GM19351 (cell line): ENCODE measurements at regions not wholly inside any gene's neighbourhood (a gene's known extent, or its start where the extent isn't known, plus 50 kb on each side); places are given as distances from the start of the nearest gene placed in this dataset.

Experiments
- ATAC-seq: cut with Tn5 transposase; IDR thresholded peaks from one replicate; pipeline ENCODE4 v1.9.1; 2021; ENCODE audit warnings: mild to moderate bottlenecking, moderate library complexity; ENCODE audit not compliant: unreplicated experiment

- ATAC-seq: no peak
Observed at GRCh38 chr7:131964203-131964602, 407.8 kb upstream of the PODXL start.

- no peak for ATAC-seq
Observed at GRCh38 chr7:131961054-131961680, 404.7 kb upstream of the PODXL start.

- no peak for ATAC-seq
Observed at GRCh38 chr7:131959106-131959812, 402.8 kb upstream of the PODXL start.

- ATAC-seq: no peak
Observed at GRCh38 chr7:131957338-131958020, 401.1 kb upstream of the PODXL start.

GRCh38 chr7:131956864-131957263, 400.4 kb upstream of the PODXL start:
- no peak for ATAC-seq

GRCh38 chr7:131955679-131956078, 399.3 kb upstream of the PODXL start:
- no peak for ATAC-seq

- no peak for ATAC-seq
Observed at GRCh38 chr7:131953184-131953583, 396.8 kb upstream of the PODXL start.

- ATAC-seq: no peak
Observed at GRCh38 chr7:131952365-131952764, 395.9 kb upstream of the PODXL start.

GRCh38 chr7:131950758-131951157, 394.3 kb upstream of the PODXL start:
- no peak for ATAC-seq

- no peak for ATAC-seq
Observed at GRCh38 chr7:131949659-131950058, 393.2 kb upstream of the PODXL start.

- ATAC-seq: no peak
Observed at GRCh38 chr7:131948434-131949053, 392.1 kb upstream of the PODXL start.

GRCh38 chr7:131947661-131948060, 391.2 kb upstream of the PODXL start:
- ATAC-seq: no peak

GRCh38 chr7:131945957-131946544, 389.6 kb upstream of the PODXL start:
- no peak for ATAC-seq

- peak; percentile 75 for ATAC-seq
Observed at GRCh38 chr7:131945313-131945911, 389.0 kb upstream of the PODXL start.

GRCh38 chr7:131944556-131945069, 388.2 kb upstream of the PODXL start:
- no peak for ATAC-seq

- no peak for ATAC-seq
Observed at GRCh38 chr7:131943646-131944045, 387.2 kb upstream of the PODXL start.

GRCh38 chr7:131943211-131943610, 386.8 kb upstream of the PODXL start:
- ATAC-seq: no peak

GRCh38 chr7:131942287-131943150, 386.1 kb upstream of the PODXL start:
- ATAC-seq: no peak

GRCh38 chr7:131941291-131941690, 384.9 kb upstream of the PODXL start:
- ATAC-seq: no peak
